ENCODE measurements at regions not wholly inside any gene's neighbourhood (a gene's known extent, or its start where the extent isn't known, plus 50 kb on each side); places are given as distances from the start of the nearest gene placed in this dataset.

DNA sequence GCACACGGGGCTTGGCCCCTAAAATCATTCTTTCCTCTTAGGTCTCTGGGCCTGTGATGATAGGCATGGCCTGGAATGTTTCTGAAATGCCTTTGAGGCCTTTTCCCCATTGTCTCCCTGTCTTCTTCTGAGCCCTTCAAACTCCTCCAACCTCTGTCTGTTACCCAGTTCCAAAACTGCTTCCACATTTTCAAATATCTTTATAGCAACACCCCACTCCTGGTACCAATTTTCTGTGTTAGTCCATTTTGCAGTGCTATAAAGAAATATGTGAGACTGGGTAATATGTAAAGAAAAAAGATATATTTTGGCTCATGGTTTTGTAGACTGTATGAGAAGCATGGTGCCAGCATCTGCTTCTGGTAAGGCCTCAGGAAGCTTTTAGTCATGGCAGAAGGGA is 158.8 kb downstream of the TM2D1 start:
- intact Hi-C loops (cut with DNase I) = no loop called here
- Histone ChIP-seq H3K4me3 (no peak overlapping the region), H3K27ac (replicated peaks in 1 of 4) (no peak overlapping the region), H3K4me1 (no peaks in the 10 kb centered on the region), H3K36me3 (no peaks in the 10 kb centered on the region), H3K27me3 (no peaks in the 10 kb centered on the region), H3K9me3 (peaks cover 0 to 27% (median 24%) of the 10 kb centered on the region in 4 donors)
- 100% methylated on average over 1 of the region's 1 CpG for WGBS
- no peak for TF ChIP-seq CTCF (IDR thresholded peaks at IDR 0.05)
- TF ChIP-seq POLR2A (IDR thresholded peaks at IDR 0.05; ENCODE audit: low read depth) = no peak
- TF ChIP-seq POLR2AphosphoS5 (IDR thresholded peaks at IDR 0.05) = no peak
- no peak for TF ChIP-seq EP300 (IDR thresholded peaks at IDR 0.05)
- no peak for DNase-seq (ENCODE audit: extremely low spot score)

DNA sequence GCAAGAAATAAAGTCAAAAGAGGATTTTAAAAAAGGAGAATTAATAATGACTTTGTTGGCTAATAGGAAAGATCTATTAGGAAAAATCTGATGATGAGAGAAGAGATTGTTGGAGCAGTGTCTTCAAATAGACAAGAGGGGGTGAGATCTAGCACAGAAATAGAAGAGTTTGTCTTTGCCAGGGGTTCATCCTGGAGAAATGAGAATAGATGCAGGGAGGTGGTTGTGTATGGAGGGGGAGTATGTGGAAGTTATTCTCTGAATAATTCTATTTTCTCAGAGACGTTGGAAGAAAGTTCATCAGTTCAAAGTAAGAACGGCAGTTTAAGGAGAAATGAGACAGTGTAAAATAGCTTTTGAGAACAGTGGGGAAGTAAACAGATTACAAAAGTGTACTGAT is 161.3 kb downstream of the TM2D1 start:
- no peak for TF ChIP-seq EP300 (IDR thresholded peaks at IDR 0.05)
- no peak for TF ChIP-seq CTCF (IDR thresholded peaks at IDR 0.05)
- TF ChIP-seq POLR2A (IDR thresholded peaks at IDR 0.05; ENCODE audit: low read depth) = no peak
- no peak for TF ChIP-seq POLR2AphosphoS5 (IDR thresholded peaks at IDR 0.05)
- Histone ChIP-seq H3K9me3 (peaks cover 0 to 27% (median 24%) of the 10 kb centered on the region in 4 donors), H3K4me3 (no peak overlapping the region), H3K36me3 (no peaks in the 10 kb centered on the region), H3K4me1 (no peaks in the 10 kb centered on the region), H3K27ac (replicated peaks in 1 of 4) (no peak overlapping the region), H3K27me3 (no peaks in the 10 kb centered on the region)
- intact Hi-C loops (cut with DNase I) = no loop called here
- 68% methylated on average over 2 of the region's 2 CpGs for WGBS
- no peak for DNase-seq (ENCODE audit: extremely low spot score)

- intact Hi-C loops (cut with DNase I) = no loop called here
- TF ChIP-seq EP300 (IDR thresholded peaks at IDR 0.05) (no peak), POLR2AphosphoS5 (IDR thresholded peaks at IDR 0.05) (no peak), CTCF (IDR thresholded peaks at IDR 0.05) (no peak), POLR2A (IDR thresholded peaks at IDR 0.05; ENCODE audit: low read depth) (no peak)
- Histone ChIP-seq H3K27ac (replicated peaks in 1 of 4) (no peak overlapping the region), H3K36me3 (no peaks in the 10 kb centered on the region), H3K4me1 (no peaks in the 10 kb centered on the region), H3K4me3 (no peak overlapping the region), H3K27me3 (no peaks in the 10 kb centered on the region), H3K9me3 (peaks cover 0 to 22% (median 20%) of the 10 kb centered on the region in 4 donors)
- DNase-seq (ENCODE audit: extremely low spot score) = no peak
These were observed 163.3 kb downstream of the TM2D1 start for GRCh38 chr1:61561666-61562065.

- 86% methylated on average over 2 of the region's 2 CpGs for WGBS
- DNase-seq (ENCODE audit: extremely low spot score) = no peak
- Histone ChIP-seq H3K9me3 (peaks cover 0 to 17% (median 15%) of the 10 kb centered on the region in 4 donors), H3K27ac (replicated peaks in 1 of 4) (no peak overlapping the region), H3K4me3 (no peak overlapping the region), H3K4me1 (no peaks in the 10 kb centered on the region), H3K36me3 (no peaks in the 10 kb centered on the region), H3K27me3 (no peaks in the 10 kb centered on the region)
- intact Hi-C loops (cut with DNase I) = no loop called here
- TF ChIP-seq CTCF (IDR thresholded peaks at IDR 0.05) = no peak
- no peak for TF ChIP-seq POLR2AphosphoS5 (IDR thresholded peaks at IDR 0.05)
- no peak for TF ChIP-seq POLR2A (IDR thresholded peaks at IDR 0.05; ENCODE audit: low read depth)
- TF ChIP-seq EP300 (IDR thresholded peaks at IDR 0.05) = no peak
These were observed 164.6 kb downstream of the TM2D1 start for GRCh38 chr1:61560385-61560784.

DNA sequence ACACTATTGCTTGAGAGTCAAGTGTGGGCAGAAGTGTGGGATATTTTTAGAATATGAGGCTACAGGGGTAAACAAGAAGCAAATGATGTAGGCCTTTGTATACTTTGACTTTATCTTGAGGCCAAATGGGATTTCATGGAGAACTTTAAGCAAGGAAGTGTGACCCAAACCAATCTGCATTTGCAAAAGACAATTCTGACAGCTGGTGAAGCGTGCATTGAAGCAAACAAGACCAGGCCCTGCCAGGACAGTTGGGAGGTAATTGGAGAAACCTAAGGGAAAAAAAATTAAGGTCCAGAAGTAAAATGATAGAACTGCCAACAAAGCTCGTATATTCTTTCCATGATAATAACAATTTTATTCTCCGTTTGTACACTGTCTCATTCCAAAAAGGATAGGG is 168.3 kb downstream of the TM2D1 start:
- DNase-seq (ENCODE audit: extremely low spot score) = no peak
- Histone ChIP-seq H3K36me3 (no peaks in the 10 kb centered on the region), H3K9me3 (peaks cover 0 to 10% (median 7%) of the 10 kb centered on the region in 4 donors), H3K4me1 (no peaks in the 10 kb centered on the region), H3K4me3 (no peak overlapping the region), H3K27ac (replicated peaks in 1 of 4) (no peak overlapping the region), H3K27me3 (no peaks in the 10 kb centered on the region)
- WGBS = 85% methylated on average over 3 of the region's 3 CpGs
- intact Hi-C loops (cut with DNase I) = no loop called here
- no peak for TF ChIP-seq POLR2A (IDR thresholded peaks at IDR 0.05; ENCODE audit: low read depth)
- TF ChIP-seq POLR2AphosphoS5 (IDR thresholded peaks at IDR 0.05) = no peak
- no peak for TF ChIP-seq EP300 (IDR thresholded peaks at IDR 0.05)
- TF ChIP-seq CTCF (IDR thresholded peaks at IDR 0.05) = no peak

Measured in esophagus muscularis mucosa (tissue), 4 donors.